Astrocyte (in vitro differentiated cells and primary cell): ENCODE measurements at regions not wholly inside any gene's neighbourhood (a gene's known extent, or its start where the extent isn't known, plus 50 kb on each side); places are given as distances from the start of the nearest gene placed in this dataset.

Experiments used
- DNase-seq: peaks from one replicate; pipeline ENCODE4 v3.0.0-alpha.2; 2010; ENCODE audit warnings: low read depth
- FAIRE-seq: peaks from 2 replicates; lab custom pipeline; 2011; peaks lifted over from hg19 to GRCh38; lab: Jason Lieb, UNC
- H2AFZ ChIP-seq: 2 replicates; pipeline ENCODE4 v1.6.0; 2012; ENCODE audit warnings: low read depth, low read length, inconsistent platforms
- H3K27ac ChIP-seq: 2 replicates; pipeline ENCODE4 v1.5.1; 2011; ENCODE audit warnings: low read depth, low read length, inconsistent platforms
- H3K27me3 ChIP-seq: 2 replicates; pipeline ENCODE4 v1.6.0; 2011; ENCODE audit warnings: low read length, inconsistent platforms; ENCODE audit not compliant: insufficient read depth
- H3K36me3 ChIP-seq: 2 replicates; pipeline ENCODE4 v1.5.1; 2011; ENCODE audit warnings: low read length, inconsistent platforms; ENCODE audit not compliant: insufficient read depth
- H3K4me1 ChIP-seq: 2 replicates; pipeline ENCODE4 v1.5.1; 2011; ENCODE audit warnings: low read length, inconsistent platforms; ENCODE audit not compliant: insufficient read depth
- H3K4me2 ChIP-seq: 2 replicates; pipeline ENCODE4 v1.6.0; 2012; ENCODE audit warnings: low read length, inconsistent platforms
- H3K4me3 ChIP-seq: 2 replicates; pipeline ENCODE4 v1.5.1; 2011; ENCODE audit warnings: low read depth, mild to moderate bottlenecking, low read length, inconsistent platforms; ENCODE audit not compliant: insufficient read depth
- H3K79me2 ChIP-seq: 2 replicates; pipeline ENCODE4 v1.6.0; 2012; ENCODE audit warnings: mild to moderate bottlenecking, low read length, inconsistent platforms; ENCODE audit not compliant: insufficient read depth
- H3K9ac ChIP-seq: 2 replicates; pipeline ENCODE4 v1.6.0; 2012; ENCODE audit warnings: mild to moderate bottlenecking, low read length, inconsistent platforms
- H3K9me3 ChIP-seq: 2 replicates; pipeline ENCODE4 v1.5.1; 2012; ENCODE audit warnings: low read depth, mild to moderate bottlenecking, low read length, inconsistent platforms; ENCODE audit not compliant: insufficient read depth
- H4K20me1 ChIP-seq: 2 replicates; pipeline ENCODE4 v1.6.0; 2012; ENCODE audit warnings: low read length, inconsistent platforms; ENCODE audit not compliant: insufficient read depth
- H3K27ac Mint-ChIP-seq: one replicate; pipeline ENCODE4 v1.8.0; 2021; ENCODE audit warnings: mild to moderate bottlenecking, mixed read lengths; ENCODE audit not compliant: unreplicated experiment
- H3K27me3 Mint-ChIP-seq: one replicate; pipeline ENCODE4 v1.8.0; 2021; ENCODE audit warnings: low read depth, mixed read lengths; ENCODE audit not compliant: unreplicated experiment
- H3K36me3 Mint-ChIP-seq: one replicate; pipeline ENCODE4 v1.8.0; 2021; ENCODE audit warnings: low read depth, mixed read lengths; ENCODE audit not compliant: unreplicated experiment
- H3K4me1 Mint-ChIP-seq: one replicate; pipeline ENCODE4 v1.8.0; 2021; ENCODE audit warnings: low read depth, mixed read lengths; ENCODE audit not compliant: unreplicated experiment
- H3K4me3 Mint-ChIP-seq: one replicate; pipeline ENCODE4 v1.8.0; 2021; ENCODE audit warnings: mild to moderate bottlenecking, moderate library complexity, mixed read lengths; ENCODE audit not compliant: unreplicated experiment
- H3K9me3 Mint-ChIP-seq: one replicate; pipeline ENCODE4 v1.8.0; 2021; ENCODE audit warnings: mild to moderate bottlenecking, mixed read lengths; ENCODE audit not compliant: unreplicated experiment
- CTCF ChIP-seq: IDR thresholded peaks from 2 replicates; pipeline ENCODE4 v1.5.1; 2011; ENCODE audit warnings: low read depth, mild to moderate bottlenecking, inconsistent platforms, low read length, moderate library complexity; ENCODE audit not compliant: insufficient read depth
- EZH2 ChIP-seq: IDR thresholded peaks from 2 replicates; pipeline ENCODE4 v1.6.1; 2012; ENCODE audit warnings: mild to moderate bottlenecking, low read length, inconsistent platforms; ENCODE audit not compliant: insufficient read depth

GRCh38 chr11:95451261-95451660, 220.3 kb upstream of the SESN3 start:
- Histone ChIP-seq H3K27ac (peak overlapping the region; percentile 56), H3K79me2 (no peaks in the 10 kb centered on the region), H3K27me3 (no peaks in the 10 kb centered on the region), H3K9me3 (no peaks in the 10 kb centered on the region), H2AFZ (no peak overlapping the region), H4K20me1 (no peaks in the 10 kb centered on the region), H3K4me1 (peaks cover 24% of the 10 kb centered on the region), H3K4me3 (no peak overlapping the region), H3K9ac (no peak overlapping the region), H3K4me2 (peak overlapping the region; percentile 5), H3K36me3 (no peaks in the 10 kb centered on the region)
- no peaks in the 10 kb centered on the region for H3K36me3 Mint-ChIP-seq
- TF ChIP-seq EZH2 (no peak), CTCF (no peak)
- FAIRE-seq (no peak), DNase-seq (peak; percentile 35)
- H3K27ac Mint-ChIP-seq: no peak overlapping the region
- no peak overlapping the region for H3K4me3 Mint-ChIP-seq
- peaks cover 2% of the 10 kb centered on the region for H3K27me3 Mint-ChIP-seq
- H3K9me3 Mint-ChIP-seq: peaks cover 2% of the 10 kb centered on the region
- peaks cover 12% of the 10 kb centered on the region for H3K4me1 Mint-ChIP-seq

GRCh38 chr11:95450547-95451123, 219.6 kb upstream of the SESN3 start:
- H3K27ac Mint-ChIP-seq: no peak overlapping the region
- H3K27me3 Mint-ChIP-seq: peaks cover 2% of the 10 kb centered on the region
- H3K4me1 Mint-ChIP-seq: peaks cover 16% of the 10 kb centered on the region
- Histone ChIP-seq H3K9me3 (no peaks in the 10 kb centered on the region), H2AFZ (no peak overlapping the region), H3K36me3 (no peaks in the 10 kb centered on the region), H3K79me2 (no peaks in the 10 kb centered on the region), H3K9ac (no peak overlapping the region), H3K4me1 (peaks cover 24% of the 10 kb centered on the region), H3K27ac (peak overlapping the region; percentile 56), H3K27me3 (no peaks in the 10 kb centered on the region), H3K4me3 (no peak overlapping the region), H4K20me1 (no peaks in the 10 kb centered on the region), H3K4me2 (peak overlapping the region; percentile 5)
- FAIRE-seq: peak; percentile 47
- TF ChIP-seq CTCF (no peak), EZH2 (no peak)
- H3K36me3 Mint-ChIP-seq: no peaks in the 10 kb centered on the region
- no peak overlapping the region for H3K4me3 Mint-ChIP-seq
- peaks cover 1% of the 10 kb centered on the region for H3K9me3 Mint-ChIP-seq
- peak; percentile 38 for DNase-seq

GRCh38 chr11:95445746-95446333, 214.8 kb upstream of the SESN3 start:
- H3K4me3 Mint-ChIP-seq: no peak overlapping the region
- no peaks in the 10 kb centered on the region for H3K36me3 ChIP-seq
- H3K79me2 ChIP-seq: no peaks in the 10 kb centered on the region
- H3K4me1 Mint-ChIP-seq: peaks cover 10% of the 10 kb centered on the region
- no peaks in the 10 kb centered on the region for H3K9me3 ChIP-seq
- peaks cover 1% of the 10 kb centered on the region for H3K9me3 Mint-ChIP-seq
- FAIRE-seq (no peak), DNase-seq (no peak)
- H3K27me3 Mint-ChIP-seq: peaks cover 2% of the 10 kb centered on the region
- no peaks in the 10 kb centered on the region for H3K36me3 Mint-ChIP-seq
- H4K20me1 ChIP-seq: no peaks in the 10 kb centered on the region
- no peaks in the 10 kb centered on the region for H3K27me3 ChIP-seq
- no peak overlapping the region for H3K27ac ChIP-seq
- peaks cover 3% of the 10 kb centered on the region for H3K4me1 ChIP-seq
- no peak overlapping the region for H3K4me3 ChIP-seq
- H3K4me2 ChIP-seq: no peak overlapping the region
- H3K27ac Mint-ChIP-seq: peak overlapping the region; percentile 47
- no peak overlapping the region for H3K9ac ChIP-seq
- TF ChIP-seq CTCF (no peak), EZH2 (no peak)
- no peak overlapping the region for H2AFZ ChIP-seq
